ENCODE measurements at regions not wholly inside any gene's neighbourhood (a gene's known extent, or its start where the extent isn't known, plus 50 kb on each side); places are given as distances from the start of the nearest gene placed in this dataset.
"Not testable (repeated sequence)": the region's sequence is repeated elsewhere in the genome, so short reads cannot be mapped to it uniquely, and the experiment has no call there.

- H3K4me3 ChIP-seq (ENCODE audit: low read length); H3K4me1 ChIP-seq (ENCODE audit: insufficient read depth, low read length); H3K36me3 ChIP-seq (ENCODE audit: insufficient read depth, low read length); H3K9me3 ChIP-seq (ENCODE audit: insufficient read depth, low read depth, low read length); H3K27ac ChIP-seq (ENCODE audit: low read depth, low read length); H3K9ac ChIP-seq (ENCODE audit: low read depth, low read length); H3K27me3 ChIP-seq (ENCODE audit: insufficient read depth, low read length): not testable (repeated sequence)
- WGBS: 94% methylated on average over 19 of the region's 19 CpGs
Measured at GRCh38 chr16:29175411-29176153, 190.7 kb downstream of the LAT start.

- H3K36me3 ChIP-seq (ENCODE audit: insufficient read depth, low read length); H3K4me3 ChIP-seq (ENCODE audit: low read length); H3K4me1 ChIP-seq (ENCODE audit: insufficient read depth, low read length); H3K9ac ChIP-seq (ENCODE audit: low read depth, low read length); H3K9me3 ChIP-seq (ENCODE audit: insufficient read depth, low read depth, low read length); H3K27me3 ChIP-seq (ENCODE audit: insufficient read depth, low read length); H3K27ac ChIP-seq (ENCODE audit: low read depth, low read length): not testable (repeated sequence)
- WGBS: 95% methylated on average over 12 of the region's 16 CpGs
Measured at GRCh38 chr16:29173371-29174305, 188.8 kb downstream of the LAT start.

GRCh38 chr16:29172098-29172724 lies 187.4 kb downstream of the LAT start:
- H3K27ac ChIP-seq (ENCODE audit: low read depth, low read length); H3K36me3 ChIP-seq (ENCODE audit: insufficient read depth, low read length); H3K9ac ChIP-seq (ENCODE audit: low read depth, low read length); H3K4me3 ChIP-seq (ENCODE audit: low read length); H3K9me3 ChIP-seq (ENCODE audit: insufficient read depth, low read depth, low read length); H3K27me3 ChIP-seq (ENCODE audit: insufficient read depth, low read length); H3K4me1 ChIP-seq (ENCODE audit: insufficient read depth, low read length): not testable (repeated sequence)
- 90% methylated on average over 7 of the region's 7 CpGs for WGBS

GRCh38 chr16:29171296-29171695 lies 186.4 kb downstream of the LAT start:
- H3K27ac ChIP-seq (ENCODE audit: low read depth, low read length); H3K4me3 ChIP-seq (ENCODE audit: low read length); H3K9ac ChIP-seq (ENCODE audit: low read depth, low read length); H3K4me1 ChIP-seq (ENCODE audit: insufficient read depth, low read length); H3K9me3 ChIP-seq (ENCODE audit: insufficient read depth, low read depth, low read length); H3K27me3 ChIP-seq (ENCODE audit: insufficient read depth, low read length); H3K36me3 ChIP-seq (ENCODE audit: insufficient read depth, low read length): not testable (repeated sequence)
- 94% methylated on average over 6 of the region's 6 CpGs for WGBS

- not testable (repeated sequence) for H3K4me3 ChIP-seq (ENCODE audit: low read length); H3K9ac ChIP-seq (ENCODE audit: low read depth, low read length); H3K27me3 ChIP-seq (ENCODE audit: insufficient read depth, low read length); H3K36me3 ChIP-seq (ENCODE audit: insufficient read depth, low read length); H3K9me3 ChIP-seq (ENCODE audit: insufficient read depth, low read depth, low read length); H3K27ac ChIP-seq (ENCODE audit: low read depth, low read length); H3K4me1 ChIP-seq (ENCODE audit: insufficient read depth, low read length)
- 92% methylated on average over 20 of the region's 20 CpGs for WGBS
Measured at GRCh38 chr16:29170393-29171119, 185.7 kb downstream of the LAT start.

- H3K4me1 ChIP-seq (ENCODE audit: insufficient read depth, low read length); H3K4me3 ChIP-seq (ENCODE audit: low read length); H3K9ac ChIP-seq (ENCODE audit: low read depth, low read length); H3K36me3 ChIP-seq (ENCODE audit: insufficient read depth, low read length); H3K27ac ChIP-seq (ENCODE audit: low read depth, low read length); H3K9me3 ChIP-seq (ENCODE audit: insufficient read depth, low read depth, low read length); H3K27me3 ChIP-seq (ENCODE audit: insufficient read depth, low read length): not testable (repeated sequence)
- WGBS: 93% methylated on average over 13 of the region's 16 CpGs
Measured at GRCh38 chr16:29169295-29169994, 184.6 kb downstream of the LAT start.

- H3K27me3 ChIP-seq (ENCODE audit: insufficient read depth, low read length); H3K36me3 ChIP-seq (ENCODE audit: insufficient read depth, low read length); H3K4me1 ChIP-seq (ENCODE audit: insufficient read depth, low read length); H3K4me3 ChIP-seq (ENCODE audit: low read length); H3K27ac ChIP-seq (ENCODE audit: low read depth, low read length); H3K9me3 ChIP-seq (ENCODE audit: insufficient read depth, low read depth, low read length); H3K9ac ChIP-seq (ENCODE audit: low read depth, low read length): not testable (repeated sequence)
- WGBS: 92% methylated on average over 13 of the region's 13 CpGs
Measured at GRCh38 chr16:29168515-29169259, 183.8 kb downstream of the LAT start.

GRCh38 chr16:29164442-29165089 lies 179.7 kb downstream of the LAT start:
- H3K9me3 ChIP-seq (ENCODE audit: insufficient read depth, low read depth, low read length); H3K9ac ChIP-seq (ENCODE audit: low read depth, low read length); H3K27me3 ChIP-seq (ENCODE audit: insufficient read depth, low read length); H3K27ac ChIP-seq (ENCODE audit: low read depth, low read length); H3K4me1 ChIP-seq (ENCODE audit: insufficient read depth, low read length); H3K4me3 ChIP-seq (ENCODE audit: low read length); H3K36me3 ChIP-seq (ENCODE audit: insufficient read depth, low read length): not testable (repeated sequence)
- 96% methylated on average over 6 of the region's 8 CpGs for WGBS

GRCh38 chr16:29160171-29160570 lies 175.3 kb downstream of the LAT start:
- H3K36me3 ChIP-seq (ENCODE audit: insufficient read depth, low read length); H3K27me3 ChIP-seq (ENCODE audit: insufficient read depth, low read length); H3K27ac ChIP-seq (ENCODE audit: low read depth, low read length); H3K9ac ChIP-seq (ENCODE audit: low read depth, low read length); H3K9me3 ChIP-seq (ENCODE audit: insufficient read depth, low read depth, low read length); H3K4me3 ChIP-seq (ENCODE audit: low read length): not testable (repeated sequence)
- peaks cover 19% of the 10 kb centered on the region for H3K4me1 ChIP-seq (ENCODE audit: insufficient read depth, low read length)
- WGBS: 96% methylated on average over 25 of the region's 25 CpGs

- H3K9ac ChIP-seq (ENCODE audit: low read depth, low read length); H3K27me3 ChIP-seq (ENCODE audit: insufficient read depth, low read length); H3K36me3 ChIP-seq (ENCODE audit: insufficient read depth, low read length); H3K9me3 ChIP-seq (ENCODE audit: insufficient read depth, low read depth, low read length); H3K4me3 ChIP-seq (ENCODE audit: low read length); H3K27ac ChIP-seq (ENCODE audit: low read depth, low read length): not testable (repeated sequence)
- WGBS: 97% methylated on average over 9 of the region's 11 CpGs
- peaks cover 19% of the 10 kb centered on the region for H3K4me1 ChIP-seq (ENCODE audit: insufficient read depth, low read length)
Measured at GRCh38 chr16:29159603-29160002, 174.8 kb downstream of the LAT start.
